Neural progenitor cell (in vitro differentiated cells): ENCODE measurements at regions not wholly inside any gene's neighbourhood (a gene's known extent, or its start where the extent isn't known, plus 50 kb on each side); places are given as distances from the start of the nearest gene placed in this dataset.

Source experiments
- DNase-seq: peaks from one replicate; pipeline ENCODE4 v3.0.0-alpha.2; 2016; ENCODE audit warnings: low spot score
- H2AFZ ChIP-seq: fragments of 200-600 bp; sonication (generic); replicated peaks from 2 replicates; pipeline ENCODE4 v1.6.1; 2016; ENCODE audit warnings: antibody characterized with exemption
- H3F3A ChIP-seq: fragments of 200-600 bp; sonication (generic); 2 replicates; pipeline ENCODE4 v1.6.1; 2016; ENCODE audit warnings: antibody characterized with exemption, low read depth
- H3K27ac ChIP-seq: fragments of 200-600 bp; sonication (generic); 2 replicates; pipeline ENCODE4 v1.5.1; 2016; ENCODE audit warnings: mild to moderate bottlenecking
- H3K27me3 ChIP-seq: fragments of 200-600 bp; sonication (generic); 2 replicates; pipeline ENCODE4 v1.6.1; 2016; ENCODE audit warnings: mild to moderate bottlenecking, moderate library complexity
- H3K36me3 ChIP-seq: fragments of 200-600 bp; sonication (generic); 2 replicates; pipeline ENCODE4 v1.5.1; 2016
- H3K4me1 ChIP-seq: fragments of 200-600 bp; sonication (generic); 2 replicates; pipeline ENCODE4 v1.6.1; 2016; ENCODE audit warnings: mixed run types
- H3K4me2 ChIP-seq: fragments of 200-600 bp; sonication (generic); 2 replicates; pipeline ENCODE4 v1.6.1; 2016
- H3K4me3 ChIP-seq: fragments of 200-600 bp; sonication (generic); 2 replicates; pipeline ENCODE4 v1.5.1; 2016
- H3K79me2 ChIP-seq: fragments of 200-600 bp; sonication (generic); 2 replicates; pipeline ENCODE4 v1.6.1; 2016; ENCODE audit warnings: low read depth
- H3K9ac ChIP-seq: fragments of 200-600 bp; sonication (generic); 2 replicates; pipeline ENCODE4 v1.6.1; 2016
- H3K9me3 ChIP-seq: fragments of 200-600 bp; sonication (generic); 2 replicates; pipeline ENCODE4 v1.5.1; 2016; ENCODE audit warnings: low read depth
- H4K20me1 ChIP-seq: fragments of 200-600 bp; sonication (generic); 2 replicates; pipeline ENCODE4 v1.6.1; 2016; ENCODE audit warnings: low read depth
- H3K27ac Mint-ChIP-seq: 3 replicates; pipeline ENCODE4 v1.8.0; 2021; ENCODE audit warnings: mixed read lengths
- H3K27me3 Mint-ChIP-seq: 2 replicates; pipeline ENCODE4 v1.8.0; 2022; ENCODE audit warnings: low read depth, mild to moderate bottlenecking, inconsistent platforms, moderate library complexity, mixed read lengths; ENCODE audit not compliant: insufficient read depth
- H3K36me3 Mint-ChIP-seq: 3 replicates; pipeline ENCODE4 v1.8.0; 2021; ENCODE audit warnings: mixed read lengths
- H3K4me1 Mint-ChIP-seq: 3 replicates; pipeline ENCODE4 v1.8.0; 2021; ENCODE audit warnings: mixed read lengths
- H3K4me3 Mint-ChIP-seq: 3 replicates; pipeline ENCODE4 v1.8.0; 2021; ENCODE audit warnings: mild to moderate bottlenecking, moderate library complexity, mixed read lengths
- H3K9me3 Mint-ChIP-seq: 3 replicates; pipeline ENCODE4 v1.8.0; 2020; ENCODE audit warnings: mixed read lengths
- CTCF ChIP-seq: fragments of 200-600 bp; sonication (generic); IDR thresholded peaks from 2 replicates; pipeline ENCODE4 v1.5.1; 2017; ENCODE audit warnings: antibody characterized with exemption, mild to moderate bottlenecking
- EZH2 ChIP-seq: fragments of 200-600 bp; sonication (generic); IDR thresholded peaks from 2 replicates; pipeline ENCODE4 v1.6.1; 2017; ENCODE audit warnings: antibody characterized with exemption, mild to moderate bottlenecking, moderate library complexity
- EZH2phosphoT487 ChIP-seq: fragments of 200-600 bp; sonication (generic); IDR thresholded peaks from 2 replicates; pipeline ENCODE4 v1.6.1; 2017; ENCODE audit warnings: antibody characterized with exemption

- Mint-ChIP-seq H3K9me3 (no peaks in the 10 kb centered on the region), H3K27ac (no peak overlapping the region), H3K36me3 (no peaks in the 10 kb centered on the region), H3K27me3 (peaks cover 4% of the 10 kb centered on the region), H3K4me1 (peaks cover 3% of the 10 kb centered on the region), H3K4me3 (no peak overlapping the region)
- no peak overlapping the region for H3K4me3 ChIP-seq
- TF ChIP-seq CTCF (no peak), EZH2 (no peak), EZH2phosphoT487 (no peak)
- no peaks in the 10 kb centered on the region for H4K20me1 ChIP-seq
- no peak overlapping the region for H3K27ac ChIP-seq
- no peaks in the 10 kb centered on the region for H3K79me2 ChIP-seq
- H3K36me3 ChIP-seq = no peaks in the 10 kb centered on the region
- DNase-seq = no peak
- H3K4me2 ChIP-seq = no peak overlapping the region
- no peaks in the 10 kb centered on the region for H3K9me3 ChIP-seq
- no peaks in the 10 kb centered on the region for H3K27me3 ChIP-seq
- H3K4me1 ChIP-seq = no peaks in the 10 kb centered on the region
- H3K9ac ChIP-seq = no peak overlapping the region
- no peak overlapping the region for H2AFZ ChIP-seq
- no peaks in the 10 kb centered on the region for H3F3A ChIP-seq
Measured at GRCh38 chr3:111471831-111472230, 70.2 kb upstream of the CD96 start.

GRCh38 chr3:111472556-111472955 is 69.4 kb upstream of the CD96 start:
- H3K4me3 ChIP-seq = no peak overlapping the region
- H4K20me1 ChIP-seq = no peaks in the 10 kb centered on the region
- no peak for DNase-seq
- no peaks in the 10 kb centered on the region for H3K36me3 Mint-ChIP-seq
- H3K79me2 ChIP-seq = no peaks in the 10 kb centered on the region
- H3K27me3 Mint-ChIP-seq = peaks cover 4% of the 10 kb centered on the region
- no peaks in the 10 kb centered on the region for H3K27me3 ChIP-seq
- peaks cover 7% of the 10 kb centered on the region for H3K4me1 Mint-ChIP-seq
- TF ChIP-seq CTCF = no peak
- TF ChIP-seq EZH2 = no peak
- TF ChIP-seq EZH2phosphoT487 = no peak
- no peak overlapping the region for H3K4me3 Mint-ChIP-seq
- no peak overlapping the region for H2AFZ ChIP-seq
- no peaks in the 10 kb centered on the region for H3K9me3 Mint-ChIP-seq
- H3F3A ChIP-seq = no peaks in the 10 kb centered on the region
- H3K4me1 ChIP-seq = no peaks in the 10 kb centered on the region
- no peak overlapping the region for H3K27ac ChIP-seq
- H3K9ac ChIP-seq = no peak overlapping the region
- no peaks in the 10 kb centered on the region for H3K9me3 ChIP-seq
- H3K4me2 ChIP-seq = no peak overlapping the region
- no peak overlapping the region for H3K27ac Mint-ChIP-seq
- no peaks in the 10 kb centered on the region for H3K36me3 ChIP-seq

GRCh38 chr3:111473550-111473949 is 68.4 kb upstream of the CD96 start:
- Histone ChIP-seq H3K79me2 (no peaks in the 10 kb centered on the region), H3K4me3 (no peak overlapping the region), H3K4me2 (no peak overlapping the region), H3K9me3 (no peaks in the 10 kb centered on the region), H3F3A (no peaks in the 10 kb centered on the region), H3K36me3 (no peaks in the 10 kb centered on the region), H3K27ac (no peak overlapping the region), H3K4me1 (no peaks in the 10 kb centered on the region), H2AFZ (peak overlapping the region; percentile 9), H3K27me3 (no peaks in the 10 kb centered on the region), H4K20me1 (no peaks in the 10 kb centered on the region), H3K9ac (no peak overlapping the region)
- Mint-ChIP-seq H3K9me3 (no peaks in the 10 kb centered on the region), H3K27ac (no peak overlapping the region), H3K27me3 (peaks cover 4% of the 10 kb centered on the region), H3K36me3 (no peaks in the 10 kb centered on the region), H3K4me1 (peaks cover 7% of the 10 kb centered on the region), H3K4me3 (no peak overlapping the region)
- TF ChIP-seq CTCF (peak; percentile 14), EZH2 (no peak)
- DNase-seq = peak; percentile 16

- Mint-ChIP-seq H3K27ac (no peak overlapping the region), H3K4me3 (no peak overlapping the region), H3K27me3 (peaks cover 4% of the 10 kb centered on the region), H3K36me3 (no peaks in the 10 kb centered on the region), H3K4me1 (peaks cover 7% of the 10 kb centered on the region), H3K9me3 (no peaks in the 10 kb centered on the region)
- TF ChIP-seq EZH2phosphoT487 (no peak), CTCF (no peak), EZH2 (no peak)
- H3K4me1 ChIP-seq = no peaks in the 10 kb centered on the region
- H2AFZ ChIP-seq = no peak overlapping the region
- no peaks in the 10 kb centered on the region for H3K36me3 ChIP-seq
- no peak for DNase-seq
- H3K4me3 ChIP-seq = no peak overlapping the region
- no peaks in the 10 kb centered on the region for H3K27me3 ChIP-seq
- no peak overlapping the region for H3K9ac ChIP-seq
- H3K9me3 ChIP-seq = no peaks in the 10 kb centered on the region
- no peaks in the 10 kb centered on the region for H3F3A ChIP-seq
- H3K4me2 ChIP-seq = no peak overlapping the region
- H4K20me1 ChIP-seq = no peaks in the 10 kb centered on the region
- H3K79me2 ChIP-seq = no peaks in the 10 kb centered on the region
- H3K27ac ChIP-seq = no peak overlapping the region
Measured at GRCh38 chr3:111476701-111477100, 65.3 kb upstream of the CD96 start.
